ENCODE measurements at regions not wholly inside any gene's neighbourhood (a gene's known extent, or its start where the extent isn't known, plus 50 kb on each side); places are given as distances from the start of the nearest gene placed in this dataset.

- TF ChIP-seq GFI1B (tag by site-specific recombination; IDR thresholded peaks at IDR 0.05) = no peak
- TF ChIP-seq ZNF621 (tag by site-specific recombination; IDR thresholded peaks at IDR 0.05) = no peak
- TF ChIP-seq ZNF664 (tag by site-specific recombination; IDR thresholded peaks at IDR 0.05) = no peak
- no peak for TF ChIP-seq CTCF (tag by site-specific recombination; IDR thresholded peaks at IDR 0.05)
- TF ChIP-seq ZNF660 (tag by site-specific recombination; IDR thresholded peaks at IDR 0.05) = 0 out of 2 replicates have a peak, but pooled peaks have one; percentile 44
- no peak for TF ChIP-seq ZSCAN16 (tag by site-specific recombination; IDR thresholded peaks at IDR 0.05)
- no peak for TF ChIP-seq ZNF112 (tag by site-specific recombination; IDR thresholded peaks at IDR 0.05)
- no peak for TF ChIP-seq ZIC2 (tag by site-specific recombination; IDR thresholded peaks at IDR 0.05)
- no peak for TF ChIP-seq TSHZ1 (tag by site-specific recombination; IDR thresholded peaks at IDR 0.05; ENCODE audit: borderline replicate concordance)
- no peak for TF ChIP-seq ZBTB8A (tag by site-specific recombination; IDR thresholded peaks at IDR 0.05)
- no peak for TF ChIP-seq ZNF623 (tag by site-specific recombination; IDR thresholded peaks at IDR 0.05)
- TF ChIP-seq REST (tag by site-specific recombination; IDR thresholded peaks at IDR 0.05) = no peak
- TF ChIP-seq ZNF777 (tag by site-specific recombination; IDR thresholded peaks at IDR 0.05; ENCODE audit: borderline replicate concordance) = no peak
- TF ChIP-seq BCL11A (tag by site-specific recombination; IDR thresholded peaks at IDR 0.05; ENCODE audit: low read depth) = no peak
- TF ChIP-seq ZNF280D (tag by site-specific recombination; IDR thresholded peaks at IDR 0.05) = no peak
- no peak for TF ChIP-seq BCL6B (tag by site-specific recombination; IDR thresholded peaks at IDR 0.05)
- TF ChIP-seq ZNF23 (tag by site-specific recombination; IDR thresholded peaks at IDR 0.05; ENCODE audit: borderline replicate concordance) = no peak
- TF ChIP-seq ZNF629 (tag by site-specific recombination; IDR thresholded peaks at IDR 0.05) = peak; percentile 72
- TF ChIP-seq SP2 (tag by site-specific recombination; IDR thresholded peaks at IDR 0.05) = no peak
- TF ChIP-seq ZNF133 (tag by site-specific recombination; IDR thresholded peaks at IDR 0.05) = no peak
- TF ChIP-seq ZNF302 (tag by site-specific recombination; IDR thresholded peaks at IDR 0.05; ENCODE audit: low read depth) = no peak
- 0 out of 2 replicates have a peak, but pooled peaks have one; percentile 18 for TF ChIP-seq ZEB2 (tag by site-specific recombination; IDR thresholded peaks at IDR 0.05)
- no peak for TF ChIP-seq ZNF214 (tag by site-specific recombination; IDR thresholded peaks at IDR 0.05; ENCODE audit: borderline replicate concordance)
- TF ChIP-seq ZNF10 (tag by site-specific recombination; IDR thresholded peaks at IDR 0.05) = peak; percentile 49; the same call in 1 of the 2 replicates
- TF ChIP-seq ZNF624 (tag by site-specific recombination; IDR thresholded peaks at IDR 0.05) = no peak
- peak; percentile 47; the same call in 1 of the 2 replicates for TF ChIP-seq SP7 (tag by site-specific recombination; IDR thresholded peaks at IDR 0.05)
- TF ChIP-seq TCF7L2 (IDR thresholded peaks at IDR 0.05; ENCODE audit: borderline replicate concordance, low read depth, low read length) = no peak
- TF ChIP-seq ZNF48 (tag by site-specific recombination; IDR thresholded peaks at IDR 0.05) = no peak
Observed at GRCh38 chr16:13829697-13830299, 90.2 kb upstream of the ERCC4 start (continued).
